ENCODE measurements at regions not wholly inside any gene's neighbourhood (a gene's known extent, or its start where the extent isn't known, plus 50 kb on each side); places are given as distances from the start of the nearest gene placed in this dataset.

- Histone ChIP-seq H4K20me1 (ENCODE audit: insufficient read depth, low read length) (no peaks in the 10 kb centered on the region), H3K27ac (ENCODE audit: low read depth in 1 of 2, low read length in 2 of 2) (no peak overlapping the region), H3K36me3 (replicated peaks in 1 of 2; ENCODE audit: control insufficient read depth in 1 of 2, insufficient read depth in 2 of 2, low read length in 2 of 2) (no peaks in the 10 kb centered on the region), H3K9ac (ENCODE audit: insufficient read depth, low read length, poor library complexity, severe bottlenecking) (no peak overlapping the region), H3K79me2 (ENCODE audit: insufficient read depth, low read length) (no peaks in the 10 kb centered on the region), H3K9me3 (replicated peaks in 1 of 2; ENCODE audit: control insufficient read depth in 1 of 2, insufficient read depth in 1 of 2, low read length in 2 of 2) (peaks cover 4 to 9% of the 10 kb centered on the region in 2 donors), H3K27me3 (ENCODE audit: control insufficient read depth in 2 of 2, insufficient read depth in 2 of 2, low read length in 2 of 2) (no peaks in the 10 kb centered on the region), H2AFZ (ENCODE audit: insufficient read depth, low read depth, low read length, poor library complexity, severe bottlenecking) (no peak overlapping the region), H3K4me3 (replicated peaks in 1 of 3; ENCODE audit: low read depth in 2 of 3, low read length in 3 of 3) (no peak overlapping the region), H3K4me2 (replicated peaks; ENCODE audit: extremely low read depth, low read length, poor library complexity, severe bottlenecking) (no peak overlapping the region), H3K4me1 (ENCODE audit: control insufficient read depth in 1 of 2, insufficient read depth in 2 of 2, low read length in 2 of 2) (no peaks in the 10 kb centered on the region)
- intact Hi-C loops (cut with micrococcal nuclease), result no loop called here
- no peak for TF ChIP-seq CTCF (IDR thresholded peaks at IDR 0.05)
- H3K4me3 Mint-ChIP-seq, result no peak overlapping the region
- no peaks in the 10 kb centered on the region for H3K27me3 Mint-ChIP-seq (ENCODE audit: low read depth in 3 of 3)
- H3K4me1 Mint-ChIP-seq, result no peaks in the 10 kb centered on the region
- DNase-seq, result no peak
- no peak overlapping the region for H3K27ac Mint-ChIP-seq
- peaks cover 4 to 21% (median 17%) of the 10 kb centered on the region in 7 donors for H3K9me3 Mint-ChIP-seq
- no peaks in the 10 kb centered on the region for H3K36me3 Mint-ChIP-seq
- WGBS (ENCODE audit: insufficient coverage), result no CpG with 5 or more reads among the region's 1 CpG
These were observed 477.9 kb upstream of the HTR2A start for GRCh38 chr13:47374741-47375140.

GRCh38 chr13:47372751-47373150, 475.9 kb upstream of the HTR2A start:
- Histone ChIP-seq H3K9me3 (replicated peaks in 1 of 2; ENCODE audit: control insufficient read depth in 1 of 2, insufficient read depth in 1 of 2, low read length in 2 of 2) (peaks cover 4 to 11% of the 10 kb centered on the region in 2 donors), H3K9ac (ENCODE audit: insufficient read depth, low read length, poor library complexity, severe bottlenecking) (no peak overlapping the region), H3K4me2 (replicated peaks; ENCODE audit: extremely low read depth, low read length, poor library complexity, severe bottlenecking) (no peak overlapping the region), H3K4me1 (ENCODE audit: control insufficient read depth in 1 of 2, insufficient read depth in 2 of 2, low read length in 2 of 2) (no peaks in the 10 kb centered on the region), H2AFZ (ENCODE audit: insufficient read depth, low read depth, low read length, poor library complexity, severe bottlenecking) (no peak overlapping the region), H3K36me3 (replicated peaks in 1 of 2; ENCODE audit: control insufficient read depth in 1 of 2, insufficient read depth in 2 of 2, low read length in 2 of 2) (no peaks in the 10 kb centered on the region), H4K20me1 (ENCODE audit: insufficient read depth, low read length) (no peaks in the 10 kb centered on the region), H3K79me2 (ENCODE audit: insufficient read depth, low read length) (no peaks in the 10 kb centered on the region), H3K4me3 (replicated peaks in 1 of 3; ENCODE audit: low read depth in 2 of 3, low read length in 3 of 3) (no peak overlapping the region), H3K27me3 (ENCODE audit: control insufficient read depth in 2 of 2, insufficient read depth in 2 of 2, low read length in 2 of 2) (no peaks in the 10 kb centered on the region), H3K27ac (ENCODE audit: low read depth in 1 of 2, low read length in 2 of 2) (no peak overlapping the region)
- no peak for DNase-seq
- no peak overlapping the region for H3K4me3 Mint-ChIP-seq
- no peak overlapping the region for H3K27ac Mint-ChIP-seq
- no peaks in the 10 kb centered on the region for H3K4me1 Mint-ChIP-seq
- no peaks in the 10 kb centered on the region for H3K36me3 Mint-ChIP-seq
- no peak for TF ChIP-seq CTCF (IDR thresholded peaks at IDR 0.05)
- intact Hi-C loops (cut with micrococcal nuclease), result no loop called here
- H3K27me3 Mint-ChIP-seq (ENCODE audit: low read depth in 3 of 3), result peaks cover 0 to 4% (median 0%) of the 10 kb centered on the region in 3 donors
- peaks cover 6 to 23% (median 13%) of the 10 kb centered on the region in 7 donors for H3K9me3 Mint-ChIP-seq
- 33% methylated on average over 1 of the region's 1 CpG for WGBS (ENCODE audit: insufficient coverage)
